ENCODE measurements at regions not wholly inside any gene's neighbourhood (a gene's known extent, or its start where the extent isn't known, plus 50 kb on each side); places are given as distances from the start of the nearest gene placed in this dataset.

GRCh38 chr20:57950764-57951485, 241.1 kb upstream of the PMEPA1 start:
- in situ Hi-C loops (cut with HindIII; ENCODE audit: low pct_ligation_motif_present, low pct_unique_long_range_greater_than_20kb, low sequenced_read_pairs), result no loop called here
- DNase-seq, result no peak

- in situ Hi-C loops (cut with HindIII; ENCODE audit: low pct_ligation_motif_present, low pct_unique_long_range_greater_than_20kb, low sequenced_read_pairs), result no loop called here
- no peak for DNase-seq
Measured at GRCh38 chr20:57948180-57948955, 238.6 kb upstream of the PMEPA1 start.

- DNase-seq, result no peak
- in situ Hi-C loops (cut with HindIII; ENCODE audit: low pct_ligation_motif_present, low pct_unique_long_range_greater_than_20kb, low sequenced_read_pairs), result no loop called here
Measured at GRCh38 chr20:57947421-57948179, 237.8 kb upstream of the PMEPA1 start.

- no peak for DNase-seq
- in situ Hi-C loops (cut with HindIII; ENCODE audit: low pct_ligation_motif_present, low pct_unique_long_range_greater_than_20kb, low sequenced_read_pairs), result no loop called here
Measured at GRCh38 chr20:57946559-57947315, 236.9 kb upstream of the PMEPA1 start.

GRCh38 chr20:57944988-57945387, 235.2 kb upstream of the PMEPA1 start:
- in situ Hi-C loops (cut with HindIII; ENCODE audit: low pct_ligation_motif_present, low pct_unique_long_range_greater_than_20kb, low sequenced_read_pairs), result no loop called here
- no peak for DNase-seq

- in situ Hi-C loops (cut with HindIII; ENCODE audit: low pct_ligation_motif_present, low pct_unique_long_range_greater_than_20kb, low sequenced_read_pairs), result no loop called here
- DNase-seq, result no peak
Measured at GRCh38 chr20:57943950-57944349, 234.1 kb upstream of the PMEPA1 start.

- DNase-seq, result no peak
- in situ Hi-C loops (cut with HindIII; ENCODE audit: low pct_ligation_motif_present, low pct_unique_long_range_greater_than_20kb, low sequenced_read_pairs), result no loop called here
Measured at GRCh38 chr20:57943291-57943690, 233.5 kb upstream of the PMEPA1 start.

GRCh38 chr20:57941604-57942381, 232.0 kb upstream of the PMEPA1 start:
- in situ Hi-C loops (cut with HindIII; ENCODE audit: low pct_ligation_motif_present, low pct_unique_long_range_greater_than_20kb, low sequenced_read_pairs), result no loop called here
- DNase-seq, result no peak

- in situ Hi-C loops (cut with HindIII; ENCODE audit: low pct_ligation_motif_present, low pct_unique_long_range_greater_than_20kb, low sequenced_read_pairs), result no loop called here
- no peak for DNase-seq
Measured at GRCh38 chr20:57940868-57941522, 231.2 kb upstream of the PMEPA1 start.

GRCh38 chr20:57940376-57940775, 230.6 kb upstream of the PMEPA1 start:
- in situ Hi-C loops (cut with HindIII; ENCODE audit: low pct_ligation_motif_present, low pct_unique_long_range_greater_than_20kb, low sequenced_read_pairs), result no loop called here
- no peak for DNase-seq

- DNase-seq, result no peak
- in situ Hi-C loops (cut with HindIII; ENCODE audit: low pct_ligation_motif_present, low pct_unique_long_range_greater_than_20kb, low sequenced_read_pairs), result no loop called here
Measured at GRCh38 chr20:57939499-57939898, 229.7 kb upstream of the PMEPA1 start.

- in situ Hi-C loops (cut with HindIII; ENCODE audit: low pct_ligation_motif_present, low pct_unique_long_range_greater_than_20kb, low sequenced_read_pairs), result no loop called here
- DNase-seq, result no peak
Measured at GRCh38 chr20:57938158-57939108, 228.6 kb upstream of the PMEPA1 start.

- no peak for DNase-seq
- in situ Hi-C loops (cut with HindIII; ENCODE audit: low pct_ligation_motif_present, low pct_unique_long_range_greater_than_20kb, low sequenced_read_pairs), result no loop called here
Measured at GRCh38 chr20:57936636-57937385, 227.0 kb upstream of the PMEPA1 start.

- no peak for DNase-seq
- in situ Hi-C loops (cut with HindIII; ENCODE audit: low pct_ligation_motif_present, low pct_unique_long_range_greater_than_20kb, low sequenced_read_pairs), result no loop called here
Measured at GRCh38 chr20:57934913-57935312, 225.1 kb upstream of the PMEPA1 start.

- in situ Hi-C loops (cut with HindIII; ENCODE audit: low pct_ligation_motif_present, low pct_unique_long_range_greater_than_20kb, low sequenced_read_pairs), result no loop called here
- no peak for DNase-seq
Measured at GRCh38 chr20:57934007-57934805, 224.4 kb upstream of the PMEPA1 start.
